Fibroblast of skin of scalp (primary cell): ENCODE measurements at regions not wholly inside any gene's neighbourhood (a gene's known extent, or its start where the extent isn't known, plus 50 kb on each side); places are given as distances from the start of the nearest gene placed in this dataset.
A peak's percentile ranks its signal among the peaks of the same experiment; 100 is the strongest.
"Not testable (repeated sequence)": the region's sequence is repeated elsewhere in the genome, so short reads cannot be mapped to it uniquely, and the experiment has no call there.

Experiments
- DNase-seq: peaks from one replicate; pipeline ENCODE4 v3.0.0-alpha.2; 2013

DNA sequence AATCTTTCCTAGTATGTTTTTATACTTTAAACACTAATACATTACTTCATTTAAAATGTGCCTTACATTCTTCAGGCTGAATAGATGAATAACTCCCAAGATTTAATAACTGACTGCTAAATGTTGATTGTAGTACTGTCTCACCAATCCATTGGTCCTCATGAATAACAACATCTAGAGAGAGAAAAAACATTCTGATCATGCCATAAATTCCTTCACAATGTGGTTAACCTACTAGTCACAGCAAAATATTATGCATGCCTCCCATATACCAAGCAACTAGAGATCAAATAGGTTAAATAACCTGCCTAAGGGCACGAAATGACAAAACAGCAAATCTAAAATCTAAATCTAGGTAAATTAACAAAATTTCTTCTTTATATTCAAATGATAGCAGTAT is 66.2 kb downstream of the SYT15 start:
- DNase-seq = not testable (repeated sequence)

DNA sequence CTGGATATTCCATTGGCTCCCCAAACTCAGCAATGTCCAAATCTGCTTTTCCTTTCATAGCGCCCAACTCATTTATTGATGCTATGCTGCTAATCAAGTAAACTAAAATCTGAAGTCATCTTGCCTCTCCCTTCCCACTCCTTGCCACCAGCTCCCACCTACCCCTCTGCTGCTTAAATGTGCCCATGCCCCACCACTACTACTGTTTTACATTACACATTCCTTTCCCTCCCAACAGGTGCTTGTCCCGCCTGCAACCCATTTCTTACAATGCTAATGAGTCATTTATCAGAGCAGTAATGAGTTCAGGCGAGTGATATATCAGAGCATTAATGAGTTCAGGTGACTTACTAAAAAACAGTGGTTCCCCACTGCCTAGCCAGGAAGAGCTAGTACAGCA is 67.2 kb downstream of the SYT15 start:
- DNase-seq = not testable (repeated sequence)

DNA sequence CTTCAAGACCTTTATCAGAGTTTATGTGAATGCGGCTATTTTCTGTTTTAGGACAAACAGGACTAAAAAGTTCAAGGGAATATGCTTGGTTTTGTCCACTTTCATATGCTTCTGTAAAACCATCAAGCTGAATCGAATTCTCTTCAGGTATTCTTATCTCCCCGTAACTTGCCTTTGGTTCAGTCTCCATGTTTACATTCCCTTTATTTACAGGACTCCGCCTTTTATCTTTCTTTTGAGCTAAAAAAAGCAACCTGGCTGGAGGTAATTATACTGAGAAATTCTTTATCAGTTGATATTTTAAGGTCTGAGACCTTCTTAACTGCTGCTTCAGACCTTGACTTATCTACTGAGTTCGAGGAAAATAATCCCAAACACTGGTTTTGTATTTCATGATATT is 72.0 kb downstream of the SYT15 start:
- DNase-seq = not testable (repeated sequence)

- DNase-seq = not testable (repeated sequence)
Measured at GRCh38 chr10:46657437-46657836, 78.5 kb downstream of the SYT15 start.

- DNase-seq = not testable (repeated sequence)
Measured at GRCh38 chr10:46660027-46660834, 81.3 kb downstream of the SYT15 start.

DNA sequence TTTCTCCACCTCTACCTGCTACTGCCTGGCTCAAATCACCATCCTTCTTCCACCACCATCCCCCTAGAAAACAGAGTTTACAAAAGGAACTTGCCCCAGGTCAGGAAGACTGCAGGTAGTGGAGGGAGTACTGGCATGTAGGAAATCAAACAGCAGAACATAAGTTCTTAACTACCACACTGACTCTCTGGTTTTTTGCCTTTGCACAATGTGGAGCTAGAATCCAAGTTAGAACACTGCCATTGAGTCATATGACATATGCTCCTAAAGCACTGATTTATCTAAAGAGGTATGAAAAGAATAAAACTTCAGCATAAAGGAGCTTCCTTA is 81.9 kb downstream of the SYT15 start:
- not testable (repeated sequence) for DNase-seq

GRCh38 chr10:46665536-46665935 is 86.6 kb downstream of the SYT15 start:
- DNase-seq = not testable (repeated sequence)

DNA sequence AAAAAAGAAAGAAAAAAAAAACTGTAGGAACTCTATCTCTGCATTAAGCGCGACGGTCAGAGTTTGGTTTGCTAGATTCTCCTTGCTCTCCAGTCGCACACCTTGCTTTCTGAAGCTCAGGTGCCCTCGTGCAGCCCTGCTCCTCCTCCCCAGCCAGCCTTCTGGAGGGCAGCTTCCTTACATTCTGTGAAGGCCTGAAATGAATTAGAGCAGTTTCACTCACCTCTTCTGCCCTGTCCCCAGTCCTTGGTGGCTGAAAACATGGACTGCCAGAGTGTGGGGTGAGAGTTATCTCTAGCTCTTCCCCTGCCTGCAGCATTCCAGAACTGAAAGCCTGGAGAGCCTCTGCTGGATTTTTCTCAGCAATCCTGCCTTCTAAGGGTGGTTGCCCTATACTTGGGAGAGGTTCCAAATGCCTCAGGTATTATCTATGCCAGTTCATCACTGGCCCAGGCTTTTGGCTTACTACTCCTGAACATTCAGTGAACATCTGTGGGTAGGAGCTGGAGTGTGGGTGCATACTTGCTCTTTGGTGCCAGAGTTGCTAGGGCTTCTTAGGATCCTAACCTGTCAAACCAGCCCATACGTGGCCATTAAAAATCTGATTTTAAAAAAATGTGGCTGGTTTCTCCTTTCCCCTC is 89.5 kb downstream of the SYT15 start:
- not testable (repeated sequence) for DNase-seq

DNA sequence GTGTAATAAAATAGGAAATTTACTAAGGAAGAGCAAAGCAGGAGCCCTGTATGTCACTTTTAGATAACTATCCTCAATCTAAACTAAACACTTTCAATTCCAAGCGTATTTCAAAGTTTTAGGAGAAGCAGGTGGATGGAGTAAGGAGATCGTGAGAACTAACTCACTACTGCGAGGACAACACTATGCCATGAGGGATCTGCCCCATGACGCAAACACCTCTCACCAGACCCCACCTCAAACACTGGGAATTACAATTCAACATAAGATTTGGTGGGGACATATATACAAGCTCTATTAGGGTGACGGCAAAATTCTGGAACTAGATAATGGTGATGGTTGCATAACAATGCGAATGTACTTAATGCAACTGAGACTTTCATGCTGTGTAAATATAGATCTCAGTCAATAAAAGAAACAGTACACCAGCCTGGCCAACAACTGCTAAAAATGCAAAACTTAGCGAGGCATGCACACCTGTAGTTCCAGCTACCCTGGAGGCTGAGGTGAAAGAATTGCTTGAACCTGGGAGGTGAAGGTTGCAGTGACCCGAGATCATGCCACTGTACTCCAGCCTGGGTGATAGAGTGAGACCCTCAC is 99.0 kb downstream of the SYT15 start:
- not testable (repeated sequence) for DNase-seq

DNA sequence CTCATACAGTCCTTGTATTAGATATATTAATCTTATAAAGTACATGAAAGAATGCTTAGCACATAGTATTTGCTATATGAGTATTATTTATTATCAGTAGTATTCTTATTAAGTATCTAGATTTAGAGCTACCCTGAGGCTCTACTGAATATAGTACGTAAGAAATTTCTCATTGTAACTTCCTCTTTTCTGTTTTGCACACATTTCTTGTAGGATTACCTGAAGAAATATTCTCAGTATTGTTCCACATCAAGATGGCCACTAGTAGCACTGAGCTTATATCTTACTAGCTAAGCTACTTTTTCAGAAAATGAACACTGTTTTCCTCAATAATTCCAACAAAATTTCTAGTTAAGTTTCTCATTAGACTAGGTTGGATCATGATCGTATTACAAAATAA is 112.5 kb downstream of the SYT15 start:
- DNase-seq = not testable (repeated sequence)

DNA sequence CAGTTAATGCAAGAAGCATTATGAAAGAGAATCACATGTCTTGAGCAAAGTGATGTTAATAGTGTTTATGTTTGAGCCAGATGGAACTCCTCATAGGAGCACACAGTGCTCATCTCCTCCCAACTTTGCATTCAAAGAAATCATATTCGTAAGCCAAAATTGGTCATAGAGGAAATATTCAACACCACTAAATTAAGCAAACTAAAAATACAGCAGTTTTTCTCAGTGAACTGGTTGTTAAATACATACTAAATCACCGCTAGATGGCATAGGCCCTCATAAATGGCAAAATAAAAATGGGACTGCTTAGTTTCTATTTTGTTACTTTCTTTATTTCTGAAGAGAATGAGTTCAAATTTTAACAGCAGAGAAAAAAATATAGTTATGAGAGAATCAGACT is 114.3 kb downstream of the SYT15 start:
- DNase-seq = not testable (repeated sequence)

- DNase-seq = not testable (repeated sequence)
Measured at GRCh38 chr10:46717264-46717663, 138.3 kb downstream of the SYT15 start.

DNA sequence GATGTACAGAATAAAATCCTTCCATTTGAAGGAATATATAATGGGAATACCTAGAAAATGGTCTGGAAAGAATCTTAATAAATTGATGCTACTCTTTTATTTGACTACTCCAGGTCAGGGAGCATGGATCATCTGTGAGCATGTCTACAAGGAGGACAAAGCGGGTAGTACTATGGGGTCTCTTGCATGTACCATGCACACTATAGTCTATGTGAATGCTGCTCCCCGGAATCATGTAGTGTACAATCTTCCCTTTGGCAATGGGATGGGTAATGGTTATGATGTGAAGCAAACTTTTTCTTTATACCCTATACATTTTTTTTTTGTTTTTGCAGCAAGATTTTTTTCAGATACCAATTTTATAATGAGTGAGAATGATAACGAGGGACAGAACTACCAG is 139.1 kb downstream of the SYT15 start:
- DNase-seq = not testable (repeated sequence)

- peak; percentile 1 for DNase-seq
Measured at GRCh38 chr10:46720386-46720785, 141.5 kb downstream of the SYT15 start.

DNA sequence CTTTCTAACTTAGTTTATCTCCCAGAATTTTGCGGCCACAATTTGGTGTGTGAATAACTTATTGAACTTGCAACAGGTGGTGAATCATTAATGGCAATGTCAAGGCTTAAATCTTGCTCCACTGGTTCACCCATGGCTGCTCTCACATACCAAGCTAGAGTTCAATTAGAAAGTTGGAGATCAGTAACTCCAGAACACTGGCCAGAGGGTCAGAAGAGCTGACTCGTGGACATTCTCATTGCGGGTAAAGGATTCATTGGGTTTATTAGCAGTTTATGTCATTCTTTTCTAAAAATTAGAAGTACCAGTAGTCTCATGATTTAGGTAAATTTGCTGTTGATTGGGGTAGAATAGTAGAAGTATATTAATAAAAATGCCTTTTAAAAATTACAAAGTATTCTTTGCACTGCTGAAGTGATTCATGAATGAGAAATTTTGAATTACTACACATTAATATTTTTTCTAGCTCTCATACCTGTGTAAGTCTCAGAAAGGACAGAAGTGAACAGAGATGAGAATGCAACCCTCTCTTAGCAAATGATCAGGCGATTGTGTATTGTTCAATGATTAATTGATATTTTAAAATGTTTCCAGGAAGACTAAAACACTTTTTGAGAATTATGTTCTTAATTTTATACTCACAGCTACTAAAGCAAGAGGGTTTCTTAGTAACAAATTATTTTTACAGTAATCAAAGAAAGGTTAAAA is 142.0 kb downstream of the SYT15 start:
- not testable (repeated sequence) for DNase-seq

GRCh38 chr10:46724258-46724657 is 145.3 kb downstream of the SYT15 start:
- DNase-seq = not testable (repeated sequence)

DNA sequence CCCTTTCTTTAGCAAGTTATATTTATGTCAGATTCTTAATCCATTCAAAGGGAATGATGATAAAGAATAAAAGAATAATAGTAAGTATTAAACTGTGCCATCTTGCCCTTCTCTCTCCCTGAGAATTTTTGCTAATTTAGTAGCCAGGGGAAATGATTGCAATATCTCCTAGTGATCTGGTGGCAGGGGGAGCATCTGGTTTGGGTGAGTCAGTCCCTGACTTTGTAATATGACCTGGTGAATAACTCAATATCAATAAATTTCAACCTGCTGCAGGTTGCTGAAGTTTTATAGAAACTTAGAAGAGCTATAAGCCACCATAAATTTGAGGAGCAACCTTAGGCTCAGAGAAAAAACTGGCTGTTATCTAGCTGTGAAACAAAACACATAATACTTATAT is 149.4 kb downstream of the SYT15 start:
- DNase-seq = not testable (repeated sequence)

- DNase-seq = not testable (repeated sequence)
Measured at GRCh38 chr10:46730729-46731128, 151.8 kb downstream of the SYT15 start.

- not testable (repeated sequence) for DNase-seq
Measured at GRCh38 chr10:46733635-46734261, 154.8 kb downstream of the SYT15 start.

GRCh38 chr10:46734262-46734642 is 155.3 kb downstream of the SYT15 start:
- not testable (repeated sequence) for DNase-seq

DNA sequence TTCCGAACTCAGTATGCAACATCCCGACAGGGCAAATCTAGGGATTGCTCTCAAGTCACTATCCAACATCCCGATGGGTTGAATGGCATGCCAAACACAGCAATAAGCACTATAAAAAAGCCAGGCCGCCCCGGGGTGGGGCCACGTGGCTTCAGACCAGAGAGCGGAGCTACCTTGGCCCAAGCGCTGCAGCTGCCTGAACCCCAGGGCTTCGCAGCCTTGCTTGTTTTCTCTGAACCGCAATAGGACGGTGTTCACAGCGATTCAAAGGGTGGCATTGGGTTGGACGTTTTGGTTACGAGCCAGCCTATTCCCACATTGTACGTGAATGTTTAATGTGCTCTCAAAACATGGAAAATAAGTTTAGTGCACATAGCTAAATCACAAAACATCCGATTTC is 161.0 kb downstream of the SYT15 start:
- not testable (repeated sequence) for DNase-seq

GRCh38 chr10:46740368-46740767 is 161.4 kb downstream of the SYT15 start:
- DNase-seq = not testable (repeated sequence)
